ENCODE measurements at regions not wholly inside any gene's neighbourhood (a gene's known extent, or its start where the extent isn't known, plus 50 kb on each side); places are given as distances from the start of the nearest gene placed in this dataset.

- Histone ChIP-seq H3K79me2 (ENCODE audit: control insufficient read depth, insufficient read depth, low read length, unreplicated experiment) (no peaks in the 10 kb centered on the region), H3K27ac (ENCODE audit: low read depth, low read length) (no peak overlapping the region), H3K27me3 (ENCODE audit: insufficient read depth, low read length) (no peaks in the 10 kb centered on the region), H2AFZ (ENCODE audit: low read length, unreplicated experiment) (no peak overlapping the region), H3K4me3 (ENCODE audit: low read depth, low read length) (no peak overlapping the region), H3K4me1 (ENCODE audit: control insufficient read depth, insufficient read depth, low read length, unreplicated experiment) (no peaks in the 10 kb centered on the region), H3K36me3 (ENCODE audit: insufficient read depth, low read length) (no peaks in the 10 kb centered on the region)
Observed at GRCh38 chr9:80191108-80191507, 619.3 kb downstream of the TLE4 start.

- Histone ChIP-seq H3K4me1 (ENCODE audit: control insufficient read depth, insufficient read depth, low read length, unreplicated experiment) (no peaks in the 10 kb centered on the region), H3K36me3 (ENCODE audit: insufficient read depth, low read length) (no peaks in the 10 kb centered on the region), H3K79me2 (ENCODE audit: control insufficient read depth, insufficient read depth, low read length, unreplicated experiment) (no peaks in the 10 kb centered on the region), H3K27ac (ENCODE audit: low read depth, low read length) (no peak overlapping the region), H2AFZ (ENCODE audit: low read length, unreplicated experiment) (no peak overlapping the region), H3K27me3 (ENCODE audit: insufficient read depth, low read length) (no peaks in the 10 kb centered on the region), H3K4me3 (ENCODE audit: low read depth, low read length) (no peak overlapping the region)
Observed at GRCh38 chr9:80188579-80188978, 616.8 kb downstream of the TLE4 start.

- no peaks in the 10 kb centered on the region for H3K79me2 ChIP-seq (ENCODE audit: control insufficient read depth, insufficient read depth, low read length, unreplicated experiment)
- H2AFZ ChIP-seq (ENCODE audit: low read length, unreplicated experiment) = no peak overlapping the region
- H3K4me1 ChIP-seq (ENCODE audit: control insufficient read depth, insufficient read depth, low read length, unreplicated experiment) = no peaks in the 10 kb centered on the region
Observed at GRCh38 chr9:80185112-80185738, 613.5 kb downstream of the TLE4 start.

GRCh38 chr9:80177949-80178480 lies 606.2 kb downstream of the TLE4 start:
- Histone ChIP-seq H3K4me1 (ENCODE audit: control insufficient read depth, insufficient read depth, low read length, unreplicated experiment) (no peaks in the 10 kb centered on the region), H3K27ac (ENCODE audit: low read depth, low read length) (no peak overlapping the region), H3K4me3 (ENCODE audit: low read depth, low read length) (no peak overlapping the region)

More at GRCh38 chr9:80185112-80185738, 613.5 kb downstream of the TLE4 start:
- no peak overlapping the region for H3K27ac ChIP-seq (ENCODE audit: low read depth, low read length)
- H3K27me3 ChIP-seq (ENCODE audit: insufficient read depth, low read length) = no peaks in the 10 kb centered on the region
- no peaks in the 10 kb centered on the region for H3K36me3 ChIP-seq (ENCODE audit: insufficient read depth, low read length)
- H3K4me3 ChIP-seq (ENCODE audit: low read depth, low read length) = no peak overlapping the region

GRCh38 chr9:80175286-80176150 lies 603.8 kb downstream of the TLE4 start:
- no peaks in the 10 kb centered on the region for H3K36me3 ChIP-seq (ENCODE audit: insufficient read depth, low read length)
- no peak overlapping the region for H3K27ac ChIP-seq (ENCODE audit: low read depth, low read length)
- no peaks in the 10 kb centered on the region for H3K79me2 ChIP-seq (ENCODE audit: control insufficient read depth, insufficient read depth, low read length, unreplicated experiment)
- H3K27me3 ChIP-seq (ENCODE audit: insufficient read depth, low read length) = no peaks in the 10 kb centered on the region
- H3K4me3 ChIP-seq (ENCODE audit: low read depth, low read length) = no peak overlapping the region
- H3K4me1 ChIP-seq (ENCODE audit: control insufficient read depth, insufficient read depth, low read length, unreplicated experiment) = no peaks in the 10 kb centered on the region
- no peak overlapping the region for H2AFZ ChIP-seq (ENCODE audit: low read length, unreplicated experiment)

More at GRCh38 chr9:80177949-80178480, 606.2 kb downstream of the TLE4 start:
- no peaks in the 10 kb centered on the region for H3K36me3 ChIP-seq (ENCODE audit: insufficient read depth, low read length)
- no peaks in the 10 kb centered on the region for H3K27me3 ChIP-seq (ENCODE audit: insufficient read depth, low read length)
- no peaks in the 10 kb centered on the region for H3K79me2 ChIP-seq (ENCODE audit: control insufficient read depth, insufficient read depth, low read length, unreplicated experiment)
- no peak overlapping the region for H2AFZ ChIP-seq (ENCODE audit: low read length, unreplicated experiment)

- H3K4me3 ChIP-seq (ENCODE audit: low read depth, low read length) = no peak overlapping the region
- no peak overlapping the region for H3K27ac ChIP-seq (ENCODE audit: low read depth, low read length)
- no peaks in the 10 kb centered on the region for H3K36me3 ChIP-seq (ENCODE audit: insufficient read depth, low read length)
- H3K27me3 ChIP-seq (ENCODE audit: insufficient read depth, low read length) = no peaks in the 10 kb centered on the region
- peaks cover under 1% of the 10 kb centered on the region for H3K4me1 ChIP-seq (ENCODE audit: control insufficient read depth, insufficient read depth, low read length, unreplicated experiment)
- H3K79me2 ChIP-seq (ENCODE audit: control insufficient read depth, insufficient read depth, low read length, unreplicated experiment) = no peaks in the 10 kb centered on the region
- no peak overlapping the region for H2AFZ ChIP-seq (ENCODE audit: low read length, unreplicated experiment)
Observed at GRCh38 chr9:80163889-80164288, 592.1 kb downstream of the TLE4 start.

GRCh38 chr9:80158554-80159170 lies 586.9 kb downstream of the TLE4 start:
- Histone ChIP-seq H3K4me3 (ENCODE audit: low read depth, low read length) (no peak overlapping the region; the same call in 1 of the 2 replicates), H2AFZ (ENCODE audit: low read length, unreplicated experiment) (no peak overlapping the region), H3K4me1 (ENCODE audit: control insufficient read depth, insufficient read depth, low read length, unreplicated experiment) (peaks cover 22% of the 10 kb centered on the region)

GRCh38 chr9:80158131-80158530 lies 586.4 kb downstream of the TLE4 start:
- no peaks in the 10 kb centered on the region for H3K27me3 ChIP-seq (ENCODE audit: insufficient read depth, low read length)
- H3K27ac ChIP-seq (ENCODE audit: low read depth, low read length) = no peak overlapping the region
- H3K4me3 ChIP-seq (ENCODE audit: low read depth, low read length) = peak overlapping the region; percentile 25; the same call in 1 of the 2 replicates
- H3K79me2 ChIP-seq (ENCODE audit: control insufficient read depth, insufficient read depth, low read length, unreplicated experiment) = no peaks in the 10 kb centered on the region
- H2AFZ ChIP-seq (ENCODE audit: low read length, unreplicated experiment) = no peak overlapping the region
- H3K4me1 ChIP-seq (ENCODE audit: control insufficient read depth, insufficient read depth, low read length, unreplicated experiment) = peaks cover 22% of the 10 kb centered on the region
- H3K36me3 ChIP-seq (ENCODE audit: insufficient read depth, low read length) = no peaks in the 10 kb centered on the region

More at GRCh38 chr9:80158554-80159170, 586.9 kb downstream of the TLE4 start:
- no peaks in the 10 kb centered on the region for H3K27me3 ChIP-seq (ENCODE audit: insufficient read depth, low read length)
- no peak overlapping the region for H3K27ac ChIP-seq (ENCODE audit: low read depth, low read length)
- H3K79me2 ChIP-seq (ENCODE audit: control insufficient read depth, insufficient read depth, low read length, unreplicated experiment) = no peaks in the 10 kb centered on the region
- no peaks in the 10 kb centered on the region for H3K36me3 ChIP-seq (ENCODE audit: insufficient read depth, low read length)

- H2AFZ ChIP-seq (ENCODE audit: low read length, unreplicated experiment) = no peak overlapping the region
- no peaks in the 10 kb centered on the region for H3K27me3 ChIP-seq (ENCODE audit: insufficient read depth, low read length)
- no peaks in the 10 kb centered on the region for H3K36me3 ChIP-seq (ENCODE audit: insufficient read depth, low read length)
- H3K27ac ChIP-seq (ENCODE audit: low read depth, low read length) = no peak overlapping the region
- H3K4me3 ChIP-seq (ENCODE audit: low read depth, low read length) = peak overlapping the region; percentile 25; the same call in 1 of the 2 replicates
- no peaks in the 10 kb centered on the region for H3K79me2 ChIP-seq (ENCODE audit: control insufficient read depth, insufficient read depth, low read length, unreplicated experiment)
- H3K4me1 ChIP-seq (ENCODE audit: control insufficient read depth, insufficient read depth, low read length, unreplicated experiment) = peaks cover 22% of the 10 kb centered on the region
Observed at GRCh38 chr9:80157561-80157983, 585.8 kb downstream of the TLE4 start.

- H3K79me2 ChIP-seq (ENCODE audit: control insufficient read depth, insufficient read depth, low read length, unreplicated experiment) = no peaks in the 10 kb centered on the region
- H3K27ac ChIP-seq (ENCODE audit: low read depth, low read length) = no peak overlapping the region
- no peaks in the 10 kb centered on the region for H3K27me3 ChIP-seq (ENCODE audit: insufficient read depth, low read length)
- H3K36me3 ChIP-seq (ENCODE audit: insufficient read depth, low read length) = no peaks in the 10 kb centered on the region
- H2AFZ ChIP-seq (ENCODE audit: low read length, unreplicated experiment) = no peak overlapping the region
- H3K4me3 ChIP-seq (ENCODE audit: low read depth, low read length) = no peak overlapping the region
- H3K4me1 ChIP-seq (ENCODE audit: control insufficient read depth, insufficient read depth, low read length, unreplicated experiment) = peaks cover 22% of the 10 kb centered on the region
Observed at GRCh38 chr9:80156756-80157472, 585.1 kb downstream of the TLE4 start.
